ENCODE measurements at regions not wholly inside any gene's neighbourhood (a gene's known extent, or its start where the extent isn't known, plus 50 kb on each side); places are given as distances from the start of the nearest gene placed in this dataset.

DNA sequence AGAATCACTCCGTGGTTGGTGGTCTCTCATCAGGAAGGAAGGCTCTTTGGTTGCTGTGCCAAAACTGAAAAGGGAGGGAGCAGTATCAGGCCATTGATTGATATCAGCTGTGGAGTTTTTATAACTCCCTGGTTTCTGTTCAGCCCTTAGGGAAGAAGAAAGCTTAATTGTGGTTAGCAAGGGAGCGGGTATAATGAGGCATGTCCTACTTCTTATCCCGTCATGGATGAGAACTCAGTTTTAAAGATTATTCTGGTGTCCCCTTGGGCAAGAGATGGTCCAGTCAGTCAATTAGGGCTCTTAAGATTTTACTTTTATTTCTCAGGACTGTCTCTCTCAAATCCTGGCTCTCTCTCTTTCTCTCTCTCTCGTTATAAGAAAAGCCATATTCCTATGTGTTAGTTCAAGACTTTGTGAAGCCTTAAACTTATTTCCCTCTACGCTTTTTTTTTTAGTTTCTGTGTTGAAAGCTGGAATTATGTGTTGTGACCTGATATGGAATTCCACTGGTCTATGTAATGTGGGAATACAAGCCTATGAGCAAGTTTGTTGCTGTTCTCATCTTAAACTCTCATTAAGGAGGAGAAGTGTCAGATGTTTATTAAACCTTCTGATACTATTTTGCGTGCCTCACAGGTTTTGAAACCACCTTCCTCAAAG is 514.0 kb upstream of the CDH2 start:
- Histone ChIP-seq H3K79me2 (ENCODE audit: control insufficient read depth, insufficient read depth, low read length) (no peaks in the 10 kb centered on the region), H3K4me2 (ENCODE audit: control insufficient read depth, insufficient read depth) (no peak overlapping the region), H3K4me3 (no peak overlapping the region), H2AFZ (ENCODE audit: control insufficient read depth, low read depth, low read length) (no peak overlapping the region), H3K4me1 (ENCODE audit: control insufficient read depth, insufficient read depth, low read length) (no peaks in the 10 kb centered on the region), H3K27ac (ENCODE audit: control insufficient read depth, insufficient read depth) (no peak overlapping the region), H3K9ac (ENCODE audit: control insufficient read depth, insufficient read depth, low read length) (no peak overlapping the region), H3K27me3 (replicated peaks in 1 of 2; ENCODE audit: control insufficient read depth in 2 of 2, insufficient read depth in 2 of 2, low read length in 1 of 2) (no peaks in the 10 kb centered on the region), H3K9me3 (replicated peaks; ENCODE audit: control insufficient read depth, insufficient read depth, low read length) (no peaks in the 10 kb centered on the region), H3K36me3 (ENCODE audit: control insufficient read depth in 2 of 2, insufficient read depth in 2 of 2, low read length in 1 of 2) (no peaks in the 10 kb centered on the region), H4K20me1 (ENCODE audit: control insufficient read depth, insufficient read depth) (no peaks in the 10 kb centered on the region)
- CTCF ChIA-PET: interaction anchor here (1.2 kb wide), 1 partner anchor 18 kb away, joined by 3 read pairs; no protein-coding TSS in a partner anchor
- no peak for FAIRE-seq
- WGBS (ENCODE audit: insufficient coverage, insufficient replicate concordance, low lambda C conversion rate, missing lambda C conversion rate): 39% methylated on average over 6 of the region's 6 CpGs
- RAD21 ChIA-PET (ENCODE audit: unreplicated experiment): no interaction called here
- in situ Hi-C loops (cut with MboI): no loop called here
- TF ChIP-seq, protein P1, sequence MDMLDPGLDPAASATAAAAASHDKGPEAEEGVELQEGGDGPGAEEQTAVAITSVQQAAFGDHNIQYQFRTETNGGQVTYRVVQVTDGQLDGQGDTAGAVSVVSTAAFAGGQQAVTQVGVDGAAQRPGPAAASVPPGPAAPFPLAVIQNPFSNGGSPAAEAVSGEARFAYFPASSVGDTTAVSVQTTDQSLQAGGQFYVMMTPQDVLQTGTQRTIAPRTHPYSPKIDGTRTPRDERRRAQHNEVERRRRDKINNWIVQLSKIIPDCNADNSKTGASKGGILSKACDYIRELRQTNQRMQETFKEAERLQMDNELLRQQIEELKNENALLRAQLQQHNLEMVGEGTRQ (IDR thresholded peaks at IDR 0.05; ENCODE audit: borderline replicate concordance, low read depth, low read length): no peak
- TF ChIP-seq SREBF2 (IDR thresholded peaks at IDR 0.05; ENCODE audit: low read length): no peak
- TF ChIP-seq EP300 (IDR thresholded peaks at IDR 0.05; ENCODE audit: borderline replicate concordance in 1 of 2, control insufficient read depth in 1 of 2, low read depth in 2 of 2, low read length in 2 of 2): no peak
- no peak for TF ChIP-seq NKRF (conservative IDR thresholded peaks at IDR 0.05)
- no peak for TF ChIP-seq ZNF24 (IDR thresholded peaks at IDR 0.05)
- no peak for TF ChIP-seq ATF2 (IDR thresholded peaks at IDR 0.05; ENCODE audit: low read length)
- no peak for TF ChIP-seq FOXK2 (IDR thresholded peaks at IDR 0.05)
- no peak for TF ChIP-seq RELA (IDR thresholded peaks at IDR 0.05; ENCODE audit: borderline replicate concordance, partially characterized antibody)
- TF ChIP-seq MYC (IDR thresholded peaks at IDR 0.05; ENCODE audit: insufficient read depth, insufficient read length, insufficient replicate concordance, low read length, severe bottlenecking): no peak
- intact Hi-C loops (cut with micrococcal nuclease; ENCODE audit: unreplicated experiment): no loop called here
- SMC1A ChIA-PET (ENCODE audit: uncharacterized antibody, unreplicated experiment): no interaction called here
- no peak for ATAC-seq
- POLR2A ChIA-PET: no interaction called here
- no peak for DNase-seq (ENCODE audit: low read depth, low spot score)
- BruUV-seq (replicated peaks): no TSS peak
